ENCODE measurements at regions not wholly inside any gene's neighbourhood (a gene's known extent, or its start where the extent isn't known, plus 50 kb on each side); places are given as distances from the start of the nearest gene placed in this dataset.
A peak's percentile ranks its signal among the peaks of the same experiment; 100 is the strongest.

DNA sequence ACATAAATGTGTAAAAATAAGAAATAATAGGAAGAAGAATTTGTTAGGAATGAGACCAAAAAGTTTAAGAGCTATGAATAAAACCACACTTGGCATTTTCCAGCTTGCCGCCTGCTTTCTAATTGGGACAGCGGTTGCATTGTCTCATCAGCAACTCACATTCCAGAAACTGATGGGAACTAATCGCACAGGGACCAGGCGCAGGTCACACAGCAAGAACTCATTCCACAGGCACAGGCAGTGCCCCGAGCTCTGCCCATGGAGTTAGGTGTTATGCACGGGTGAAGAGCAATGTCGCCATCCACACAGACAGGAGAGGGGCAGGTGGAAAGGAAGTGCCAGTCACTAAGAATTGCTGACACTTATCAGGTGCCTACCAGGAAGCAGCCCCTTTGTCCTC lies 279.9 kb downstream of the NSG2 start:
- DNase-seq (ENCODE audit: low spot score in 2 of 2) (no peak), FAIRE-seq (no peak)

DNA sequence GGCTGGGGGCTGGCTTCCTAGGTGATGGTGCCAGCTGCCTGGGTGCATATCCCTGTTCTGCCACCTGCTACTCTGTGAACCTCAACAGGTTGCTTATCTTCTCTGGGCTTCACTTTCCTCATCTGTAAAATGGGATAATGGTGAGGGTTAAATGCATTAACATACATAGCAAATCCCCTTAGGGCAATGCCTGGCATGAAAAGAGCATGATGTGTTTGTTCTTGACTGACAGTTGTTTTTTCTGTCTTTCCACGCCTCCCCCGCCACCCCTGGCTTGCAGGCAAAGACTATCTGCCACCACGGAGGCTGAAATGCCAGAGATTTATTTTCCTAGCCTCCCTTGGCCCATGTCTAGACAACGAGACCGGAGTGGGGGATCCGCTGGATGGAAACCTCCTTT lies 280.5 kb downstream of the NSG2 start:
- DNase-seq (ENCODE audit: low spot score in 2 of 2) (no peak), FAIRE-seq (no peak)

DNA sequence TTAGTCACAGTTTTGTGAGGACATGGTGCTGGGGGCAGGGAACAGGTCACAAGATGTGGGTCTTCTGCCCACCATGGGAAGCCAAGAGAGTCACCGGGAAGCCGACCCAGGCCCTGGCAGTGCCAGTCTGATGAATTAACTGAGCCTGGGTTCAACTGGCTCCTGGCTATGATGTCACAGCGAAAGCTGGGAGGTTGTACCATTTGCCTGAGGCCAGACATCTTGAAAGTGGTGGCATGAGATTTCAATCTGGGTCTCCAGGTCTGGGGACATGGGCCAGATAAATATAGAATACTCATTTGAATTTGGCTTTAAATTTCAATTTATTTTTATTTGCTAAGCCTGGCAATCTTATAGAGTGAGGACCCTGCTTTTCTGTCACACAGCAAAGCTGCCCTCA lies 280.9 kb downstream of the NSG2 start:
- FAIRE-seq, result no peak

DNA sequence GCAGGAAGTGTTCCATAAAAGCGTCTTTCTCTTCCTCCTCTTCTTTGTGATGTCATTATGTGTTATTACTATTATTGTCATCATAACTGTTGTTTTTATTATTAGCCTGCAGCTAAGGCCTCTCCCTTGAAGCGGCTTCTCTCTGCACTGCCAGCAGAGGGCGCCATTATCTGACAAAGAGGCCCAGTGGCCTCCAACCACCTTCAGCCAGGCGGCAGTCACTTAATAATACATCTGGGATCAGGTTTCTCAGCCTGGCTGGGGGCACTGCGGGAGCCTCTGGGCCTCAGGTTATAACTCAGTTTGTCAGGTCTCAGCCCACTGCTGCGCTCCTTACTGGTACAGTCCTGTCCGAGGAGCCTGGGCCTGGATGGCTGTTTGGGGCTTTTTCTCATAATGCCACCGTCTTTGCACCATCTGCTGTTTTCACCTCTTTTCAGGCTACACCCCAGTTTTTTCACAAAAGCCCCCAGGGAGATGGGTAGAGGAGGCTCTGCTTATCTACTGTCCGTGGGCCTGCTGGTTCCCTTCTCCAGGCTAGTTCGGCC lies 281.9 kb downstream of the NSG2 start:
- peak in 1 of 2 donors; percentile 42 for DNase-seq (ENCODE audit: low spot score in 2 of 2)
- no peak for FAIRE-seq

More for the DNA sequence above, 280.9 kb downstream of the NSG2 start:
- no peak for DNase-seq (ENCODE audit: low spot score in 2 of 2)

DNA sequence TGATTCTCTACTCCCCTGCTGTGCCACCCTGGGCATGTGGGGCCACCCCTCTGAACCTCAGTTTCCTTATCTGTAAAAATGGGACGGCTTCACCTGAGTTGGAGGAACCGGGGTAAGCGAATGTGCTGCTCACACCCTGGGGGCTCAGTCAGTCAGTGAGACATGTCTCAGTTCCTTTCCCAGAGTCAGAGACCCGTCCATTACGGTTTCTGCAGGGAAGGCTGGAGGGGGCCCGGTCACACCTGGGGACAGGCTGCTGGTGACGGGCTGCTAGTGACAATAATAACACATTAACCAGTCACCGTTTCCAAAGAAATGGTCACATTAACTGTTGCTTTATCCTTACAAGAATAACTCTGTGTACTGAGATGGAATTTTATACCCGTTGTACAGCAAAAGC lies 282.4 kb downstream of the NSG2 start:
- no peak for DNase-seq (ENCODE audit: low spot score in 2 of 2)
- FAIRE-seq, result no peak

DNA sequence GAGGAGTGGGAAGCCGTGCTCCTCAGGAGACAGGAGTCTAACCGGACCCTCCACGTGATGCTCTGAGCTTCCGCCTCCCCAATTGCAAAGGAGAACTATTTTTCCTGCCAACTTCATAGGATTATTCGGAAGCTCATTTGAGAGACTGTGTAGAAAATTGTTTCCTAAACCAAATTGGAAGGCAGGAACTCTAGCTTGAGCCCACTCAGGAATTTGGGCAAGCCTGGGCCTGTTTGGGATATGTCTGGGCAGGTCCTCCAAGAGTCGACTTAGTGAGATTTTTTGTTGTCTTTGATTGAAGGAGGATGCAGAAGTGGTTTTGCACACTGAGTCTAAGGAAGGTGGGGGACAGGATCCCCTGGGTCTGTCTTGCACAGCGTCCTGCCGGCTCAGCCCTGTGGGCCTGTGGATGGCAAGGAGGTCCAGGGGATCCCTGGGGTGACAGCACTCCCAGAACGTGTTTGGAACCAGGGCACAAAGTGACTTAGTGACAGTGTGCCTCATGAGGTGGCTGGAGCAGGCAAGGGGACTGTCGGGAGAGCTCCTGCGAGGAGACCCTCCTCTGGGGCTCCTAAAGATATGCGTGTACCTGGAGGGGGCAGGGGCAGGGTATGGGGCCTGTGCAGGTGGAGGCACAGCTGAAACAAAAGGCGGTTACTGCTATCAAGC lies 283.3 kb downstream of the NSG2 start:
- DNase-seq (ENCODE audit: low spot score in 2 of 2) (no peak), FAIRE-seq (no peak)

DNA sequence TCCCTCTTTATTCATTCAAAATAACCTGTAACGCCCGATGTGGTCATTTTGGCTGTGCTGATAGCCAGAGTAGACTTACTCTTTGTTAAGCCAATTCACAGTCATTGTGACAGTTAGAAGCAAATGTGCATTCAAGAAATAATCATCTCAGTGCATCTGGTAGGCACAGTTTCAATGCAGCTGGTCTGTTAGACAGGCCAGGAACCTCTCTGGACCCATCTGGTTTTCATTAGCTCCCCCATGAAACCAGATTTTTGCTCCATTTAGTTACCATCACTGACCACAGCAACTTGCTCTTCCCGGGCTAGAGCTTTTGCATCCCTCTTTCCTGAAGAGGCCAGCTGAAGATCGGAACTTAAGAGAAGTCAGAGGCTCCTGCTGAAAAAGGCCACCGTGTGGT lies 284.2 kb downstream of the NSG2 start:
- DNase-seq (ENCODE audit: low spot score in 2 of 2), result no peak
- no peak for FAIRE-seq

DNA sequence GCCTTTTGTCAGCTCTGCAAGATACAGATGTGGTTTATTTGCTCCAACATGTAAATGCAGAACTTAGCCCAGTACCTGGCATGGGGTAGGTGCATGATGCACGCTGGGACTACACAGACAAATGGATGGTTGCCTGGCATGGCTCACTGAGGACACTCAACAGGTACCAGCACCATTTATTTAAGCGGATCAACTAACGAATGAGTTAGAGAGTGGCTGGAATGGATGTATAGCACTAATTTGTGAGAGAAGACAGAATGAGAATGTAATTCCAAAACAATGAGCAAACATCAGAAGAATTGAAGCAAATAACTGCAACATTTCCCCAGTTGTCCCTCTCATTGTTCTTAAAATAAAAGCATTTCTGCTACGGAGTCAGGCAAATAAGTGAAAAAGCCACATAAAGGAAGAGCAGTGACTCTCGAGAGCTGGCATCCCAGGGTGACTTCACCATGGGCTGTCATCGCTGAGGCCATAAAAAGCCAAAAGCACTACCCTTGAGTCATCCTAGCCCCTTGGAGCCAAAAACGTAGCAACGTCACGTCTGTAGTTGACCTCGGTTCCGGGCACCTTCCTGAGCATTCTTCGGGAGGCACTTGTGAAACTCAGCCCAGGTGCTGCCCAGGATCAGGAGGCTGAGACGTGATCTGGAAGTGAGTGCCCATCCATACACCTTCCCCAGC lies 290.3 kb downstream of the NSG2 start:
- DNase-seq (ENCODE audit: low spot score in 2 of 2) (no peak), FAIRE-seq (no peak)

DNA sequence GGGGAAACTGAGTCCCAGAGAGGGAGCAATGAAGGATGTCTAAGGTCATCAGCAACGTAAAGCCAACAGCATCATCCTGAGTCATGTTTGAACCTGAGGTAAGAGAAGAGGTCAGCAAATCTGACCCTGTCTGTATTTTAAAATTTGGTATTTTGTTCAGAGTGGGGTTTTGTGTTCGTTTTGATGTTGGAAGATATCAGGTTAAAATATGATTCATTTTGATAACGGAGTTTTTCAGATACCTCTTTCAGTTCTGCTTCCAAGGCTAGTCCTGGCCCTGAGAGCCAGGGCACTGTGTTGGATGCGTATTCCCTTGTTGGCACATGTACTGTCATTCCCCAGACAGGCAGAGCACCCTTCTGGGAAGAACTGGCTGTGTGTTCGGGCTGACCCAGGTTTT lies 291.0 kb downstream of the NSG2 start:
- FAIRE-seq, result no peak

DNA sequence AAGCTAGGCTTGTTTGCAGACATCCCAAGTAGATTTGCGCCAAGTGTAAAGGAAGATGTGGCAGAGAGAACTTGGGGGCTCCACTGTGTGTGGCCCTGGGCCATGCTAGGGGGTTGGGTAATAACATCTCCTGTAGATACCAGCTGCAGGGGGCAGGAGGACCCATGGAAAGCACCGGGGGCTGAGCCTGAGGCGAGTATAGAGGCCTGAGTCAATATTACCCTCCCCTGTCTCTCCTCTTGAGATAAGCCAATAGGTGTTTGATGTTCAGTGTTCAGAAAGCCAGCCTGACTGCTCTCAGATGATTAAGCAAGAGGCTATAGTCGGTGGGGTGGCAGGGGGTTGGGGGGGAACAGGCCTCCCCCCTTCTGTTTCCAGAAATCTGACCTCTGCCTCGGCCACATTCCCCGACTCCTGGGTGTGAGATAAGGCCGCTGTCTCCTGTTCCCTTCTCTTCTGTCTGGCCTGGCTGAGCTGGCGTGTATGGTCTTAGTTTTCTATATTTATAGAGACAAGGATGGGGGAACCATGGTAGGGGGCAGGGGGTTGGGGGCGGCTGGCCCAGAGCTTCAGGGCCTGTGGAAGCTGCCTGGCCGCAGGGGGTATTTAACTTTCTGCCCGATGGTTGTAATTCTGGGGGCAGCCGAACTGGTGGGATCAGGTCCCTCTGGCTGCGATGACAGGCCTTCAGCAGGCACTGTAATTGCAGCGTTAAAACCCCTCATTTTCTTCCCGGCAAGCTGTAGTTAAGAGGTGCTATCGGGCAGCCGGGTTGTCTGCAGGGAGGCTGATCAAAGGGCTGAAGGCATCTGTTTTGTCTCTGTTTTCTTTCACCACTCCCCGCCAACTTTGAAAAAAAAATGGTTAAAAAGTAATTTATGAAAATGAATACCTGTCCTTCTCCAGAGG lies 292.0 kb downstream of the NSG2 start:
- no peak for FAIRE-seq
- DNase-seq (ENCODE audit: low spot score in 2 of 2), result no peak

More for the DNA sequence above, 291.0 kb downstream of the NSG2 start:
- no peak for DNase-seq (ENCODE audit: low spot score in 2 of 2)

DNA sequence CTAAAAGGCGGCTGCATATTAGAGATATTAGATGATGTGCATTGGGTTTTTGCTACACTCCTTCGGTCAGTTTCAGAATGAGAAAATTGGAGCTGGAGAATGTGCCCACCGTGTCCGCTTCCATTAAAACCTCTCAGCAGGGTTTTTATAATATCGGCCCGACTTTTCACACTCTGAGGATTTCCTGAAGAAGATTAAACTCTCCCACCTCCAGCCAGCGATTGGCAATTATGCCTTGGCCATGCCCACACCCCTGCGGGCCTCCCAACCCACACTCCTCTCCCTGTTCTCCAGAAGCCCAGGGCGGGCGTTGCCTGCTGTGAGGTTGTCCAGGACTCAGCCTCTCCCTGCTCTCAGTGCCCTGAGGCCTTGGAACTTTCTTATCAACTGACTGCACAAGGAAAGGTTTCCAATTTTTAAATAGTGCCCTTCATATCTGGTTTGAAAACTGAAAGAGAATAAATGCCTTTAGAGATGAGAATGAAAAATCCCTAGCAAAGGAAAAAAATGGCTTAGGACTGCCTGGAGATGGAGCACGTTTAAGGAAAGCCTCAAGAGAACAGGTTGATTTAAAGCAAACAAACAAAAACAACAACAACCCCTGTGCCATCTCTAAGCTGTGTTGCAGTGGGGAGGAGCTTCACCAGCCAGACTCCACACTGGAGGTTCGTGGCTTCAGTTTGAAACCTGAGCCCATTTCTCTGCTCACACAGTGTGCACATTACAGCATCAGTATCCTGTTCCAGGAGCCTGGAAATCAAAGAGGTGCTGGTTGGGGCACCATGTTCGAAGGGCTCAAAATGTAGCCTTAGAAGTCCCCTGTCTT lies 292.9 kb downstream of the NSG2 start:
- FAIRE-seq, result no peak
- no peak for DNase-seq (ENCODE audit: low spot score in 2 of 2)

DNA sequence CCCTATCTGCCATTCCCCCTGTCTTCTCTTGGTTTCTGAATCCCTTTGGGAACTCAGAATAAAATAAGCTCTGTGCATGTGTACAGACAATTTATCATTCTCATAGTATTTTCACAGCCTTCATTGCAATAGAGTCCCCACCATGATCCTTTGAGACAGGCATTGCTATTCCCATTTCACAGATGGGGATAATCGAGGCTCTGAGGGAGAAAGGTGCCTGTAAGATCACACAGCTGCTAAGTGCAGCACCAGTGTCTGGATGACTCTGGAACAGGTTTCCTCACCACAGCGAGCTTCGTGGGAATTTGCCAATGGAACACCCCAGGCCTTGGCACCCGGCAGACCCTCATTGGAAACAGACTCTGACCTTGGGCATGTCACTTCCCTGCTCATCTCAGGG lies 293.6 kb downstream of the NSG2 start:
- DNase-seq (ENCODE audit: low spot score in 2 of 2), result no peak
- FAIRE-seq, result no peak

DNA sequence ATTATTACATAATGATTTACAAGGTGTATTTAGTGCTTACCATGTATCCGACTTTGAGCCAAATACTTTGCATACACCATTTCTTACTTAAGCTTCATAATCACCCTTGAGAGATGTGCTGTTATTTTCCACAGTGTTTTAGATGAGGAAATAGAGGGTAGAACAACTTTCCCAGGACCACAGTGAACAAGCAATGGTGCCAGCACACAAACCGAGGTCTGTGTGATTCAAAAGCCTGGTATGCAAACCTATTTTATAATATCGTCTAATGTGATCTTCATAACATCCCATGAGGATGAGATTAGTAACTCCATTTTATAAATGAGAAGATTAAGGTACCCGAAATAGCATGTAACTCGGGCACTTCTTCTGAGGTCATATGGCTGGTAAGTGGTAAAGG lies 294.7 kb downstream of the NSG2 start:
- DNase-seq (ENCODE audit: low spot score in 2 of 2) (no peak), FAIRE-seq (no peak)

DNA sequence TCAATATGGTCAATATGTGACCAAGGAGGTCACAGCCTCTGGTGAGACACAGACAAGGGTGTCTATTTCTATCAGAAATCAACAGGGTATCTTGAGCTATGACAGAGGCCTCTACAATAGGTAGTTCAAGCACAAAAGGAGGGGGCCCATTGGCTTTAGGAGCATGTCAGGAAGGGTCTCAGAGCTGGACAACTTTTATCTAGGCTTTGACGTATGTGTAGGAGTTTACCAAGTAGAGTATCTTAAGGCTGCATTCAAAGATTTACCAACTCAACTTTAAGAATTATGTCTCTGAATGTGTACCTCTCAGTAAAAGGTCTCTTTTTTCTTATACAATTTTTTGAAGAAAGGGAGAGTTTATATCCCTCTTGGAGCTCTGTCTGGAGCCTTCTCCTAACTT lies 297.2 kb downstream of the NSG2 start:
- FAIRE-seq (no peak), DNase-seq (ENCODE audit: low spot score in 2 of 2) (no peak)

DNA sequence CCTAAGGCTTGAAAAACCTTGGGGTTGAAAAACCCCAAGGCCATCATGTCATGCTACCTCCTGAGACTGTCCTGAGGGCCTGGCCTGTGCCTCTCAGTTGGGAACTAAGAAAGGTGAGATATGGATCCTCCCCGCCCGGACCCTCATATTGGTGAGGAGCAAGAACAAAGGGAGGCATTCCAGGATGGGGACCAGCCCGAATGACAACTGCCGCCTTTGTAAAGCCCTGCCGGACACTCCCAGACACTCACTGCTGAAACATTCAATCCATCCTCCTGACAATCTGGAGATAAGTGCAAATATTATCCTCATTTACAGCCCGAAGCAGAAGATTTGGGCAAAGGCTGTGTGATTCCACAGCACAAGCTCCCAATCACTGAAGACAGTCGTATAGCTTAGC lies 298.3 kb downstream of the NSG2 start:
- no peak for DNase-seq (ENCODE audit: low spot score in 2 of 2)
- FAIRE-seq, result no peak

DNA sequence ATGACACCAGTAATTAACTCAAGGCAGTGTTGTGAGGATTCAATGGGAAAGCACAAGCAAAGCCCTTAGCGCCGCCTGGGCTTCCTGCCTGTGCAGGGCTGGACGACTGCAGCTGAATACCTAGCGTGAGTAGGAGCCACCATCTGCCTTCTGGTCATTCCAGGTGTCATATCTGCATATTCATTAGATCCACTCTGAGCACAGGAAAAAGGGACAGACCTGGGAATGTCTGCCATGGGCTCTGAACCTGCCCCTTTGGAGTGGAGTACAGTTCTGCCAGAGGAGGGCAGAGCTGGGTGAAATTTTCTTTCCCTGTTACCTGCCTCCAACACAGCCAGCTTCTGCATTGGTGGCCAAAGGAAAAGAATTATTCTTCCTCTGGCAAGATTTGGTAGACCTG lies 298.8 kb downstream of the NSG2 start:
- FAIRE-seq, result no peak
- DNase-seq (ENCODE audit: low spot score in 2 of 2), result no peak

DNA sequence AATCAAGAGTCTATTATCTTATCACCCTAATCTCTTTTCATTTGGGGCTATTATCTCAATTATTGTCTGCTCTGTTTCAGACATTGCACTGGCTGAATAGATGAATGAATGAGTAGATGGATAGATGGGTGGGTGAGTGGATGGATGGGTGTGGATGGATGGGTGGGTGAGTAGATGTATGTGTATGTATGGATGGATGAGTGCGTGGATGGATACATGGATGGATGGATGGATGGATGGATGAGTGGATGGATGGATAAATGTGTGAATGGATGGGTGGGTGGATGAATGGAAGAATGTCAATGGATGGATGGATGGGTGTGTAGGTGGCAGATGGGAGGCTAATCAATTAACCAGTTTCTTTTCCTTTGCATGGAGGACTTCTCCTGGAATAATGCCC lies 301.7 kb downstream of the NSG2 start:
- FAIRE-seq (no peak), DNase-seq (ENCODE audit: low spot score in 2 of 2) (no peak)

DNA sequence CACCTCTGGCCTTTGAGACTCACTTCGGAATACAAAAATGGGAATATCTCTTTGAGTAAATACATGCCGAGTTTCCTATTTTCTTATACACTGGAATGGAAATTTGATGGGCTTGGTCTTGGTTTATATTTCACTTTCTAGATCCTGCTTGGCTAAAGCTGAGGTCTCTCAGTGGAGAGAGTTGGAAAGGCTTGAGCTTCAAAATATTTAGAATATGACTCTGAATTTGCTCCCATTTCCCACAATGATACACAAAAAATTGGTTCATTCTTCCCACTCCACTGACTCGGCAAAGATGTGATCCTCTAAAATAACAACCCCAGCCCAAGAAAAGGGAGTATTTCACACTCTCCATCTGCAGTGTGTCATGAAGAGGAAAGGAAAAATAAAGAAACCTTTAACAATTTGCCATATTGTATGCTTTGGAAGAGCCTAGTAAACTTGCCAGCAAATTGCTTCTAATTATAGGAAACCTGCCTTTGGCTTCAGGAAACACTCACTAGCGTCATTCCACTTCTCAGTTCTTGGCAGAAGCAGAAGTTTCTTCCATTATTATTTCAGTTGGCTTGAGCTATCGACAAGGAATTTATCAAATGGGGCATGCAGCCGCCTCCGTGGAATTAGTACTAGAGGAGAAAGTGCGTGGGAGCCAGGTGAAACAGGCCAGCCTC lies 302.9 kb downstream of the NSG2 start:
- FAIRE-seq (no peak), DNase-seq (ENCODE audit: low spot score in 2 of 2) (no peak)

DNA sequence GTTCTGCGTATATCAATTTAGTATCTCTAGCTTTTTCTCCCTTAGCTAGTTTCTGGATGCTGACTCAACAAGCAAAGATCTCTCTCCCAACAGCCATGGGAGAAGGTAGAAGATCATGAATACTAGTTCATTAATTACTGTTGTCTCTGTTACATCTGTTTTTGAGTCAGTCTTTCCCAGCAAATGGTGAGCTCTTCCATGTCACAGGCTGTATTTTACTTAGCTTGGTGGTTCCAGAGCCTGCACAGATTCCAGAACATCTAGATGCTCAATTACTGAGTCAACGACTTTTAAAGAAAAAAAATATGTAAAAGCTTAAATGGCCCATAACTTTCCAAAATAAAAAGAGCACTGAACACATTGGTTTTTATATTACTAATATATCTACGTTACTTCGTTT lies 307.2 kb downstream of the NSG2 start:
- no peak for DNase-seq (ENCODE audit: low spot score in 2 of 2)
- FAIRE-seq, result no peak

DNA sequence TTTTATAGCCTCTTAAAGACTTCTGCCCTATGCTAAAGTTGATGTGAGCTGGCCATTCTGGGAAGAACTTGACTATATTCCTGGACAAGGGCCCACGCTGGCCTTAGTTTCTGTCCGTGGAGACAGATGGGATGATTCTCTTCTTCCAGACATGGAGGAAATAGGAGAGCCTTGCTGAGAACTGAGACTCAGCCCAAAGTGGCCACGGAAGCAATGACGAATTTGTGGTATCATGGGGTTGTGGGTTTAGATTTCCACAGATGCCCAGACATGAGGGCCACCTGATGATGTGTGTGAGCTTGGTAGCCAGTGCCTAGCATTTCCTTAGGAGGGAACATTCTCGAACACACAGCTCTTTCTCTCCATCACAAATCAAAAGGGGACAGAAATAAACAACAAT lies 309.1 kb downstream of the NSG2 start:
- DNase-seq (ENCODE audit: low spot score in 2 of 2), result no peak
- FAIRE-seq, result no peak
